Ishikawa (cell line): ENCODE measurements at regions not wholly inside any gene's neighbourhood (a gene's known extent, or its start where the extent isn't known, plus 50 kb on each side); places are given as distances from the start of the nearest gene placed in this dataset.

Experiments
- CEBPB ChIP-seq: IDR thresholded peaks from 2 replicates; pipeline ENCODE4 v1.6.1; 2012
- CREB1 ChIP-seq: IDR thresholded peaks from 2 replicates; pipeline ENCODE4 v1.6.1; 2012; ENCODE audit warnings: low read depth
- EGR1 ChIP-seq: IDR thresholded peaks from 2 replicates; pipeline ENCODE4 v1.6.1; 2012
- FOXM1 ChIP-seq: IDR thresholded peaks from 2 replicates; pipeline ENCODE4 v1.6.1; 2012; ENCODE audit warnings: low read depth, borderline replicate concordance
- NFIC ChIP-seq: IDR thresholded peaks from 2 replicates; pipeline ENCODE4 v1.6.1; 2012
- RAD21 ChIP-seq: IDR thresholded peaks from 2 replicates; pipeline ENCODE4 v1.6.1; 2012; ENCODE audit warnings: low read depth
- TF ChIP-seq, protein P1 (sequence below): IDR thresholded peaks from 2 replicates; pipeline ENCODE4 v1.6.1; 2012; ENCODE audit warnings: low read depth, mild to moderate bottlenecking
- TF ChIP-seq, protein P2 (sequence below): IDR thresholded peaks from 2 replicates; pipeline ENCODE4 v1.6.1; 2012

DNA sequence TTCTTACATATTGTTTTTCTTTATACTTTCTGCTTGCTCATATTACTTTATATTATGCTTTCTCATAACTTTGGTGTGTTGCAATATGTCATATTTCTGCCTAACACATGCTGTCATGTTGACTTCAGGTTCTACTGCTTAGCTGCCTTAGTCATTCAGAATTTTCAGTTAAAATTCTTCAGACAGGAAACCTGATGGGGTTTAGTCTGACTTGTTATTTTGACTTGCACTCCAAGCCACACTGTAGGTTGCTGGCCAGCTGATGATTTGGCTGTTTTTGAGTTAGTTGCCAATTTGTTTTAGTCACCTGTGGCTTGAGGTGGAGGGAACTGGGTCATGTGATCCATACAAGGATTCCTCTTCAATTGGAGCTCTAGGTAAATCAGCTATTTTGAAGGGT is 315.4 kb downstream of the MAP2K6 start:
- TF ChIP-seq RAD21 (no peak), EGR1 (no peak), CREB1 (no peak), NFIC (no peak), FOXM1 (no peak), CEBPB (no peak)
- TF ChIP-seq, protein P1, sequence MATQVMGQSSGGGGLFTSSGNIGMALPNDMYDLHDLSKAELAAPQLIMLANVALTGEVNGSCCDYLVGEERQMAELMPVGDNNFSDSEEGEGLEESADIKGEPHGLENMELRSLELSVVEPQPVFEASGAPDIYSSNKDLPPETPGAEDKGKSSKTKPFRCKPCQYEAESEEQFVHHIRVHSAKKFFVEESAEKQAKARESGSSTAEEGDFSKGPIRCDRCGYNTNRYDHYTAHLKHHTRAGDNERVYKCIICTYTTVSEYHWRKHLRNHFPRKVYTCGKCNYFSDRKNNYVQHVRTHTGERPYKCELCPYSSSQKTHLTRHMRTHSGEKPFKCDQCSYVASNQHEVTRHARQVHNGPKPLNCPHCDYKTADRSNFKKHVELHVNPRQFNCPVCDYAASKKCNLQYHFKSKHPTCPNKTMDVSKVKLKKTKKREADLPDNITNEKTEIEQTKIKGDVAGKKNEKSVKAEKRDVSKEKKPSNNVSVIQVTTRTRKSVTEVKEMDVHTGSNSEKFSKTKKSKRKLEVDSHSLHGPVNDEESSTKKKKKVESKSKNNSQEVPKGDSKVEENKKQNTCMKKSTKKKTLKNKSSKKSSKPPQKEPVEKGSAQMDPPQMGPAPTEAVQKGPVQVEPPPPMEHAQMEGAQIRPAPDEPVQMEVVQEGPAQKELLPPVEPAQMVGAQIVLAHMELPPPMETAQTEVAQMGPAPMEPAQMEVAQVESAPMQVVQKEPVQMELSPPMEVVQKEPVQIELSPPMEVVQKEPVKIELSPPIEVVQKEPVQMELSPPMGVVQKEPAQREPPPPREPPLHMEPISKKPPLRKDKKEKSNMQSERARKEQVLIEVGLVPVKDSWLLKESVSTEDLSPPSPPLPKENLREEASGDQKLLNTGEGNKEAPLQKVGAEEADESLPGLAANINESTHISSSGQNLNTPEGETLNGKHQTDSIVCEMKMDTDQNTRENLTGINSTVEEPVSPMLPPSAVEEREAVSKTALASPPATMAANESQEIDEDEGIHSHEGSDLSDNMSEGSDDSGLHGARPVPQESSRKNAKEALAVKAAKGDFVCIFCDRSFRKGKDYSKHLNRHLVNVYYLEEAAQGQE: no peak
- TF ChIP-seq, protein P2, sequence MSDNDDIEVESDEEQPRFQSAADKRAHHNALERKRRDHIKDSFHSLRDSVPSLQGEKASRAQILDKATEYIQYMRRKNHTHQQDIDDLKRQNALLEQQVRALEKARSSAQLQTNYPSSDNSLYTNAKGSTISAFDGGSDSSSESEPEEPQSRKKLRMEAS: no peak
